Type B pancreatic cell (in vitro differentiated cells): ENCODE measurements at regions not wholly inside any gene's neighbourhood (a gene's known extent, or its start where the extent isn't known, plus 50 kb on each side); places are given as distances from the start of the nearest gene placed in this dataset.

ENCODE experiments used
- DNase-seq: peaks from one replicate; pipeline ENCODE4 v3.0.0; 2021; ENCODE audit warnings: mixed read lengths; ENCODE audit not compliant: unreplicated experiment; ENCODE audit errors: extremely low spot score
- H3K27ac Mint-ChIP-seq: 2 replicates; pipeline ENCODE4 v1.8.0; 2021; ENCODE audit warnings: mild to moderate bottlenecking, mixed read lengths
- H3K27me3 Mint-ChIP-seq: 2 replicates; pipeline ENCODE4 v1.8.0; 2021; ENCODE audit warnings: mixed read lengths
- H3K36me3 Mint-ChIP-seq: 2 replicates; pipeline ENCODE4 v1.8.0; 2021; ENCODE audit warnings: mixed read lengths
- H3K4me1 Mint-ChIP-seq: one replicate; pipeline ENCODE4 v1.8.0; 2021; ENCODE audit warnings: mixed read lengths; ENCODE audit not compliant: unreplicated experiment
- H3K4me3 Mint-ChIP-seq: 2 replicates; pipeline ENCODE4 v1.8.0; 2021; ENCODE audit warnings: mild to moderate bottlenecking, mixed read lengths
- H3K9me3 Mint-ChIP-seq: 2 replicates; pipeline ENCODE4 v1.8.0; 2021; ENCODE audit warnings: mixed read lengths
- CTCF ChIP-seq: fragments of 200-600 bp; sonication (generic); conservative IDR thresholded peaks from 2 replicates; pipeline ENCODE4 v1.5.0; 2021; ENCODE audit warnings: antibody characterized with exemption, mild to moderate bottlenecking

- no peaks in the 10 kb centered on the region for H3K9me3 Mint-ChIP-seq
- peaks cover 3% of the 10 kb centered on the region for H3K4me1 Mint-ChIP-seq
- no peak for DNase-seq
- no peaks in the 10 kb centered on the region for H3K36me3 Mint-ChIP-seq
- H3K4me3 Mint-ChIP-seq: no peak overlapping the region
- H3K27ac Mint-ChIP-seq: no peak overlapping the region
- H3K27me3 Mint-ChIP-seq: peaks cover 13% of the 10 kb centered on the region
- no peak for TF ChIP-seq CTCF
These were observed 618.1 kb downstream of the SLCO4C1 start for GRCh38 chr5:101677961-101678360.

GRCh38 chr5:101676646-101677045, 619.4 kb downstream of the SLCO4C1 start:
- Mint-ChIP-seq H3K27me3 (peaks cover 13% of the 10 kb centered on the region), H3K9me3 (no peaks in the 10 kb centered on the region), H3K4me3 (no peak overlapping the region), H3K27ac (no peak overlapping the region), H3K36me3 (no peaks in the 10 kb centered on the region), H3K4me1 (peaks cover 3% of the 10 kb centered on the region)
- no peak for TF ChIP-seq CTCF
- DNase-seq: no peak

- TF ChIP-seq CTCF: no peak
- Mint-ChIP-seq H3K9me3 (no peaks in the 10 kb centered on the region), H3K36me3 (no peaks in the 10 kb centered on the region), H3K4me3 (no peak overlapping the region), H3K27me3 (peaks cover 13% of the 10 kb centered on the region), H3K4me1 (peaks cover 3% of the 10 kb centered on the region), H3K27ac (no peak overlapping the region)
- no peak for DNase-seq
These were observed 620.4 kb downstream of the SLCO4C1 start for GRCh38 chr5:101675510-101676219.

- Mint-ChIP-seq H3K27ac (no peak overlapping the region), H3K36me3 (no peaks in the 10 kb centered on the region), H3K4me3 (no peak overlapping the region), H3K9me3 (no peaks in the 10 kb centered on the region), H3K4me1 (no peaks in the 10 kb centered on the region), H3K27me3 (peaks cover 6% of the 10 kb centered on the region)
- TF ChIP-seq CTCF: no peak
- no peak for DNase-seq
These were observed 623.0 kb downstream of the SLCO4C1 start for GRCh38 chr5:101673120-101673519.

GRCh38 chr5:101664071-101664791, 631.9 kb downstream of the SLCO4C1 start:
- Mint-ChIP-seq H3K27me3 (no peaks in the 10 kb centered on the region), H3K4me1 (peaks cover 4% of the 10 kb centered on the region), H3K9me3 (no peaks in the 10 kb centered on the region), H3K27ac (no peak overlapping the region), H3K36me3 (no peaks in the 10 kb centered on the region), H3K4me3 (no peak overlapping the region)
- TF ChIP-seq CTCF: no peak
- DNase-seq: no peak
